ENCODE measurements at regions not wholly inside any gene's neighbourhood (a gene's known extent, or its start where the extent isn't known, plus 50 kb on each side); places are given as distances from the start of the nearest gene placed in this dataset.
"Not testable (repeated sequence)": the region's sequence is repeated elsewhere in the genome, so short reads cannot be mapped to it uniquely, and the experiment has no call there.

GRCh38 chr2:65754219-65754618, 321.8 kb upstream of the SPRED2 start:
- H3K4me3 ChIP-seq (ENCODE audit: control insufficient read depth, low read depth, low read length) = no peak overlapping the region
- no peak for DNase-seq (ENCODE audit: low read depth)
- no peak for TF ChIP-seq CTCF (IDR thresholded peaks at IDR 0.05; ENCODE audit: control insufficient read depth, insufficient read depth, low read depth, low read length, missing control alignments)

GRCh38 chr2:65751408-65751807, 319.0 kb upstream of the SPRED2 start:
- no peak overlapping the region for H3K4me3 ChIP-seq (ENCODE audit: control insufficient read depth, low read depth, low read length)
- no peak for TF ChIP-seq CTCF (IDR thresholded peaks at IDR 0.05; ENCODE audit: control insufficient read depth, insufficient read depth, low read depth, low read length, missing control alignments)
- no peak for DNase-seq (ENCODE audit: low read depth)

GRCh38 chr2:65749545-65749944, 317.1 kb upstream of the SPRED2 start:
- peak; percentile 21 for DNase-seq (ENCODE audit: low read depth)
- TF ChIP-seq CTCF (IDR thresholded peaks at IDR 0.05; ENCODE audit: control insufficient read depth, insufficient read depth, low read depth, low read length, missing control alignments) = no peak
- H3K4me3 ChIP-seq (ENCODE audit: control insufficient read depth, low read depth, low read length) = no peak overlapping the region

GRCh38 chr2:65747875-65748274, 315.5 kb upstream of the SPRED2 start:
- not testable (repeated sequence) for H3K4me3 ChIP-seq (ENCODE audit: control insufficient read depth, low read depth, low read length); DNase-seq (ENCODE audit: low read depth)

- no peak for DNase-seq (ENCODE audit: low read depth)
- H3K4me3 ChIP-seq (ENCODE audit: control insufficient read depth, low read depth, low read length) = no peak overlapping the region
- TF ChIP-seq CTCF (IDR thresholded peaks at IDR 0.05; ENCODE audit: control insufficient read depth, insufficient read depth, low read depth, low read length, missing control alignments) = no peak
Measured at GRCh38 chr2:65746931-65747675, 314.7 kb upstream of the SPRED2 start.

DNA sequence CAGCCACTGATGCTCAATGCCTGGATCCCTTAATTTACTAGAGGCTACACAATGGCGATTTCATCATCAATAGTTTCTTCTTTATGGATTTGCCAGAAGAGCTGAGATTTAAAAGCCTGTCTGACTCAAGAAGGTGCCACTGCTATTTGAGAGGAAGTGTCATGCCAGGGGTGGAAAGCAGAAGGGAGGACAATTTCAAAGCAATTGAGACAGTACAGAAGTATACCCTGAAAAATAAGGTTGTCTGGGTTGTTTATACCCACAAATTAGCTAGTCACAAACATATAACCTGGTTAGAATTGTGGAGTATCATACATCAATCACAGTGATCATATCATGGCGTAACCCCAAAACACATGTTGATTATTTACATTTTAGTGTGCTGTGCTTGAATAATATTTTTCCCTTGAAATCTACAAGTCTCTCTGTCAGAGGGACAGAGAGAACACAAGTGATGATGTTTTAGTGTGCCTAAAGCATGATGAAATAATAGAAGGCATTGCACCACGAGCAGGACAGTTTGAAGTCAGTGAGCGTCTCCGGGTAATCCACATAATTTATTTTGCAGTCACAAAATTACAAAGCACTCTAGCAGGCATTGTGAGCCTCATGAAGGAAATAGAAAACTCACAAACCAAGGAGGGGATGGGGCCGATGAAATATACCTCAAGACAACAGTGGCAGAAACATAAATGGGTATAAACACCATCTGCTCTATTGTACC, 312.2 kb upstream of the SPRED2 start:
- no peak overlapping the region for H3K4me3 ChIP-seq (ENCODE audit: control insufficient read depth, low read depth, low read length)
- no peak for DNase-seq (ENCODE audit: low read depth)
- no peak for TF ChIP-seq CTCF (IDR thresholded peaks at IDR 0.05; ENCODE audit: control insufficient read depth, insufficient read depth, low read depth, low read length, missing control alignments)

GRCh38 chr2:65742977-65743376, 310.6 kb upstream of the SPRED2 start:
- no peak overlapping the region for H3K4me3 ChIP-seq (ENCODE audit: control insufficient read depth, low read depth, low read length)
- no peak for TF ChIP-seq CTCF (IDR thresholded peaks at IDR 0.05; ENCODE audit: control insufficient read depth, insufficient read depth, low read depth, low read length, missing control alignments)
- no peak for DNase-seq (ENCODE audit: low read depth)
